ENCODE measurements at regions not wholly inside any gene's neighbourhood (a gene's known extent, or its start where the extent isn't known, plus 50 kb on each side); places are given as distances from the start of the nearest gene placed in this dataset.

DNA sequence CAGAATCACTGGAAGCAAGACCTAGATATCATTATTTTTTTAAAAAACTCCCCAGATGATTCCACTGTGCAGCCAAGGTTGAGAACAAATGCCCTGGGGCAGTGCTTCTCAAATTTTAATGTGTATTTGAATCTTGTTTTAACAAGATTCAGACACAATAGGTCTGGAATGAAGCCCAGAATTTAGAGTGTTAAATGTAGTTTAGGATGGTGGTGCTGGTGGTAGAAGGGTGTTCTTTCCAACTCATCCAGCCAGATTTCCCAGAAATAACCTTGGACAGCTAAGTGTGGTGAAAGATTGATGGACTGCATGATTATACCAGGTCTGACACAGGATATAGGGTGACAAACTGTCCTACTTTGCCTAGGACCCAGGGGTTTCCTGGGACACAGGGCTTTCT, 120.1 kb upstream of the MED14 start:
- Histone ChIP-seq H3K4me1 (ENCODE audit: control insufficient read depth, insufficient read depth, low read length) (peaks cover 13% of the 10 kb centered on the region), H3K27ac (ENCODE audit: extremely low read depth, low read depth, low read length) (peak overlapping the region; percentile 35; the same call in 1 of the 2 replicates), H3K4me3 (ENCODE audit: low read depth, low read length) (no peak overlapping the region), H3K36me3 (ENCODE audit: control insufficient read depth in 2 of 2, insufficient read depth in 1 of 2, low read length in 2 of 2) (no peaks in the 10 kb centered on the region), H3K9me3 (ENCODE audit: control insufficient read depth, insufficient read depth, low read depth, low read length) (no peaks in the 10 kb centered on the region)
- POLR2A ChIA-PET, result interaction anchor here (0.6 to 0.8 kb wide), 2 partner anchors 26 to 230 kb away, joined by 3 read pairs; no protein-coding TSS in a partner anchor
- CTCF ChIA-PET, result interaction anchor here (0.6 to 1.5 kb wide), 3 partner anchors 13 to 105 kb away, joined by 3 to 4 read pairs (median 4); no protein-coding TSS in a partner anchor
- TF ChIP-seq ZBTB1 (tag by site-specific recombination; IDR thresholded peaks at IDR 0.05), result no peak
- TF ChIP-seq, protein P1, sequence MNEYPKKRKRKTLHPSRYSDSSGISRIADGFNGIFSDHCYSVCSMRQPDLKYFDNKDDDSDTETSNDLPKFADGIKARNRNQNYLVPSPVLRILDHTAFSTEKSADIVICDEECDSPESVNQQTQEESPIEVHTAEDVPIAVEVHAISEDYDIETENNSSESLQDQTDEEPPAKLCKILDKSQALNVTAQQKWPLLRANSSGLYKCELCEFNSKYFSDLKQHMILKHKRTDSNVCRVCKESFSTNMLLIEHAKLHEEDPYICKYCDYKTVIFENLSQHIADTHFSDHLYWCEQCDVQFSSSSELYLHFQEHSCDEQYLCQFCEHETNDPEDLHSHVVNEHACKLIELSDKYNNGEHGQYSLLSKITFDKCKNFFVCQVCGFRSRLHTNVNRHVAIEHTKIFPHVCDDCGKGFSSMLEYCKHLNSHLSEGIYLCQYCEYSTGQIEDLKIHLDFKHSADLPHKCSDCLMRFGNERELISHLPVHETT (tag by site-specific recombination; IDR thresholded peaks at IDR 0.05), result no peak
- TF ChIP-seq ZNF529 (tag by site-specific recombination; IDR thresholded peaks at IDR 0.05; ENCODE audit: insufficient replicate concordance), result no peak
- 0 out of 2 replicates have a peak, but pooled peaks have one; percentile 39 for TF ChIP-seq BCL11B (tag by site-specific recombination; IDR thresholded peaks at IDR 0.05; ENCODE audit: low read depth)
- no peak for TF ChIP-seq ZNF423 (tag by site-specific recombination; IDR thresholded peaks at IDR 0.05)
- TF ChIP-seq ZNF776 (tag by site-specific recombination; IDR thresholded peaks at IDR 0.05; ENCODE audit: borderline replicate concordance), result no peak
- no peak for TF ChIP-seq ZNF473 (tag by site-specific recombination; IDR thresholded peaks at IDR 0.05)
- no peak for TF ChIP-seq ZNF549 (tag by site-specific recombination; IDR thresholded peaks at IDR 0.05)
- TF ChIP-seq ZNF416 (tag by site-specific recombination; IDR thresholded peaks at IDR 0.05), result no peak
- no peak for TF ChIP-seq ZNF341 (tag by site-specific recombination; IDR thresholded peaks at IDR 0.05; ENCODE audit: low read depth)
- no peak; the same call in 1 of the 2 replicates for TF ChIP-seq ZEB2 (tag by site-specific recombination; IDR thresholded peaks at IDR 0.05)
- no peak for TF ChIP-seq ZBTB21 (tag by site-specific recombination; IDR thresholded peaks at IDR 0.05)
- TF ChIP-seq IKZF3 (tag by site-specific recombination; IDR thresholded peaks at IDR 0.05), result peak; percentile 84
- TF ChIP-seq ZNF792 (tag by site-specific recombination; IDR thresholded peaks at IDR 0.05), result no peak
- TF ChIP-seq ZNF660 (tag by site-specific recombination; IDR thresholded peaks at IDR 0.05), result no peak
- TF ChIP-seq, protein P2, sequence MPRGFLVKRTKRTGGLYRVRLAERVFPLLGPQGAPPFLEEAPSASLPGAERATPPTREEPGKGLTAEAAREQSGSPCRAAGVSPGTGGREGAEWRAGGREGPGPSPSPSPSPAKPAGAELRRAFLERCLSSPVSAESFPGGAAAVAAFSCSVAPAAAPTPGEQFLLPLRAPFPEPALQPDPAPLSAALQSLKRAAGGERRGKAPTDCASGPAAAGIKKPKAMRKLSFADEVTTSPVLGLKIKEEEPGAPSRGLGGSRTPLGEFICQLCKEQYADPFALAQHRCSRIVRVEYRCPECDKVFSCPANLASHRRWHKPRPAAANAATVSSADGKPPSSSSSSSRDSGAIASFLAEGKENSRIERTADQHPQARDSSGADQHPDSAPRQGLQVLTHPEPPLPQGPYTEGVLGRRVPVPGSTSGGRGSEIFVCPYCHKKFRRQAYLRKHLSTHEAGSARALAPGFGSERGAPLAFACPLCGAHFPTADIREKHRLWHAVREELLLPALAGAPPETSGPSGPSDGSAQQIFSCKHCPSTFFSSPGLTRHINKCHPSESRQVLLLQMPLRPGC (tag by site-specific recombination; IDR thresholded peaks at IDR 0.05), result peak; percentile 47; the same call in 1 of the 2 replicates
- no peak; the same call in 1 of the 2 replicates for TF ChIP-seq GLI2 (tag by site-specific recombination; IDR thresholded peaks at IDR 0.05; ENCODE audit: borderline replicate concordance, low read depth)
- TF ChIP-seq, protein P3, sequence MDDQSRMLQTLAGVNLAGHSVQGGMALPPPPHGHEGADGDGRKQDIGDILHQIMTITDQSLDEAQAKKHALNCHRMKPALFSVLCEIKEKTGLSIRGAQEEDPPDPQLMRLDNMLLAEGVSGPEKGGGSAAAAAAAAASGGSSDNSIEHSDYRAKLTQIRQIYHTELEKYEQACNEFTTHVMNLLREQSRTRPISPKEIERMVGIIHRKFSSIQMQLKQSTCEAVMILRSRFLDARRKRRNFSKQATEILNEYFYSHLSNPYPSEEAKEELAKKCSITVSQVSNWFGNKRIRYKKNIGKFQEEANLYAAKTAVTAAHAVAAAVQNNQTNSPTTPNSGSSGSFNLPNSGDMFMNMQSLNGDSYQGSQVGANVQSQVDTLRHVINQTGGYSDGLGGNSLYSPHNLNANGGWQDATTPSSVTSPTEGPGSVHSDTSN (CRISPR knock-in tag; IDR thresholded peaks at IDR 0.05), result no peak
- TF ChIP-seq SP3 (tag by site-specific recombination; IDR thresholded peaks at IDR 0.05), result no peak
- TF ChIP-seq, protein P4, sequence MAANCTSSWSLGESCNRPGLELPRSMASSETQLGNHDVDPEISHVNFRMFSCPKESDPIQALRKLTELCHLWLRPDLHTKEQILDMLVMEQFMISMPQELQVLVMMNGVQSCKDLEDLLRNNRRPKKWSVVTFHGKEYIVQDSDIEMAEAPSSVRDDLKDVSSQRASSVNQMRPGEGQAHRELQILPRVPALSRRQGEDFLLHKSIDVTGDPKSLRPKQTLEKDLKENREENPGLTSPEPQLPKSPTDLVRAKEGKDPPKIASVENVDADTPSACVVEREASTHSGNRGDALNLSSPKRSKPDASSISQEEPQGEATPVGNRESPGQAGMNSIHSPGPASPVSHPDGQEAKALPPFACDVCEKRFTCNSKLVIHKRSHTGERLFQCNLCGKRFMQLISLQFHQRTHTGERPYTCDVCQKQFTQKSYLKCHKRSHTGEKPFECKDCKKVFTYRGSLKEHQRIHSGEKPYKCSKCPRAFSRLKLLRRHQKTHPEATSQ (tag by site-specific recombination; IDR thresholded peaks at IDR 0.05), result no peak
- TF ChIP-seq HOXC10 (CRISPR knock-in tag; IDR thresholded peaks at IDR 0.05), result no peak
- no peak for TF ChIP-seq SETDB1 (IDR thresholded peaks at IDR 0.05; ENCODE audit: insufficient read length, low read length)
- TF ChIP-seq ZNF48 (tag by site-specific recombination; IDR thresholded peaks at IDR 0.05), result no peak
- TF ChIP-seq, protein P5, sequence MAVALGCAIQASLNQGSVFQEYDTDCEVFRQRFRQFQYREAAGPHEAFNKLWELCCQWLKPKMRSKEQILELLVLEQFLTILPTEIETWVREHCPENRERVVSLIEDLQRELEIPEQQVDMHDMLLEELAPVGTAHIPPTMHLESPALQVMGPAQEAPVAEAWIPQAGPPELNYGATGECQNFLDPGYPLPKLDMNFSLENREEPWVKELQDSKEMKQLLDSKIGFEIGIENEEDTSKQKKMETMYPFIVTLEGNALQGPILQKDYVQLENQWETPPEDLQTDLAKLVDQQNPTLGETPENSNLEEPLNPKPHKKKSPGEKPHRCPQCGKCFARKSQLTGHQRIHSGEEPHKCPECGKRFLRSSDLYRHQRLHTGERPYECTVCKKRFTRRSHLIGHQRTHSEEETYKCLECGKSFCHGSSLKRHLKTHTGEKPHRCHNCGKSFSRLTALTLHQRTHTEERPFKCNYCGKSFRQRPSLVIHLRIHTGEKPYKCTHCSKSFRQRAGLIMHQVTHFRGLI (tag by site-specific recombination; IDR thresholded peaks at IDR 0.05), result no peak
- TF ChIP-seq, protein P6, sequence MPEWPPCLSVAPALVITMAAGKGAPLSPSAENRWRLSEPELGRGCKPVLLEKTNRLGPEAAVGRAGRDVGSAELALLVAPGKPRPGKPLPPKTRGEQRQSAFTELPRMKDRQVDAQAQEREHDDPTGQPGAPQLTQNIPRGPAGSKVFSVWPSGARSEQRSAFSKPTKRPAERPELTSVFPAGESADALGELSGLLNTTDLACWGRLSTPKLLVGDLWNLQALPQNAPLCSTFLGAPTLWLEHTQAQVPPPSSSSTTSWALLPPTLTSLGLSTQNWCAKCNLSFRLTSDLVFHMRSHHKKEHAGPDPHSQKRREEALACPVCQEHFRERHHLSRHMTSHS (tag by site-specific recombination; IDR thresholded peaks at IDR 0.05), result no peak
- no peak for TF ChIP-seq ZNF830 (tag by site-specific recombination; IDR thresholded peaks at IDR 0.05; ENCODE audit: low read depth)
- TF ChIP-seq ZNF184 (tag by site-specific recombination; IDR thresholded peaks at IDR 0.05), result no peak
- no peak for TF ChIP-seq ZNF19 (tag by site-specific recombination; IDR thresholded peaks at IDR 0.05; ENCODE audit: low read depth)
- TF ChIP-seq ZNF433 (tag by site-specific recombination; IDR thresholded peaks at IDR 0.05; ENCODE audit: low read depth), result no peak
- no peak for TF ChIP-seq ZNF707 (tag by site-specific recombination; IDR thresholded peaks at IDR 0.05)
- no peak; the same call in 1 of the 2 replicates for TF ChIP-seq ZNF335 (tag by site-specific recombination; conservative IDR thresholded peaks at IDR 0.05)
- no peak for TF ChIP-seq ZNF404 (tag by site-specific recombination; IDR thresholded peaks at IDR 0.05)

Measured in HEK293 (cell line).